OCI-LY1 (cell line): ENCODE measurements at regions not wholly inside any gene's neighbourhood (a gene's known extent, or its start where the extent isn't known, plus 50 kb on each side); places are given as distances from the start of the nearest gene placed in this dataset.

Experiments used
- EZH2 ChIP-seq: fragments of 200-600 bp; sonication (generic), shearing (Covaris generic); IDR thresholded peaks from 2 replicates; pipeline ENCODE4 v1.8.0; 2017; ENCODE audit warnings: borderline replicate concordance, mixed run types, mild to moderate bottlenecking, antibody characterized with exemption, low read length, moderate library complexity, mixed read lengths
- TF ChIP-seq, protein P1 (sequence below): fragments of 200-600 bp; sonication (generic), shearing (Covaris generic); IDR thresholded peaks from 2 replicates; pipeline ENCODE4 v1.5.1; 2017; ENCODE audit warnings: mild to moderate bottlenecking, antibody characterized with exemption, low read length, moderate library complexity, mixed read lengths

DNA sequence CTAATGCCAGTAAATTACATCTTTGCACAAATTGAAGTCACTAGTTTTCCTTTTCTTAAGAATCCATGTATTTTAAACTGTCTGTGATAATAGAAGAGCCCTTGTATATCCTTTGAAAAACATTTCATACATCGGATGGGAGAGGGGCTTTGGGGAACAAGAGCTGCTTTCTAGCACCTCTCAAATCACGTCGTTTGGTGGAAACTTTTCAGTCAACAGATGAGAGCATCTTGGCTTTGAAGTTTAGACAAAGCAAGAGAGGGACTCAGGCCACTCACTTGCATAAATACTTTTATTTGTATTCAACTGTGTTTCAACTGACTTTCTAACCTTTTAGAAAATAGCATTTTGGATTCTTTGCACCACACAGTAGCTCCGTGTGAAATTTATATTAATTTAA, 502.3 kb upstream of the IMPG1 start:
- TF ChIP-seq EZH2: no peak
- TF ChIP-seq, protein P1, sequence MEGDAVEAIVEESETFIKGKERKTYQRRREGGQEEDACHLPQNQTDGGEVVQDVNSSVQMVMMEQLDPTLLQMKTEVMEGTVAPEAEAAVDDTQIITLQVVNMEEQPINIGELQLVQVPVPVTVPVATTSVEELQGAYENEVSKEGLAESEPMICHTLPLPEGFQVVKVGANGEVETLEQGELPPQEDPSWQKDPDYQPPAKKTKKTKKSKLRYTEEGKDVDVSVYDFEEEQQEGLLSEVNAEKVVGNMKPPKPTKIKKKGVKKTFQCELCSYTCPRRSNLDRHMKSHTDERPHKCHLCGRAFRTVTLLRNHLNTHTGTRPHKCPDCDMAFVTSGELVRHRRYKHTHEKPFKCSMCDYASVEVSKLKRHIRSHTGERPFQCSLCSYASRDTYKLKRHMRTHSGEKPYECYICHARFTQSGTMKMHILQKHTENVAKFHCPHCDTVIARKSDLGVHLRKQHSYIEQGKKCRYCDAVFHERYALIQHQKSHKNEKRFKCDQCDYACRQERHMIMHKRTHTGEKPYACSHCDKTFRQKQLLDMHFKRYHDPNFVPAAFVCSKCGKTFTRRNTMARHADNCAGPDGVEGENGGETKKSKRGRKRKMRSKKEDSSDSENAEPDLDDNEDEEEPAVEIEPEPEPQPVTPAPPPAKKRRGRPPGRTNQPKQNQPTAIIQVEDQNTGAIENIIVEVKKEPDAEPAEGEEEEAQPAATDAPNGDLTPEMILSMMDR: no peak
